Left ventricle myocardium superior (tissue), 1 donor: ENCODE measurements at regions not wholly inside any gene's neighbourhood (a gene's known extent, or its start where the extent isn't known, plus 50 kb on each side); places are given as distances from the start of the nearest gene placed in this dataset.

Experiments
- ATAC-seq: fragments of 200-7000 bp; cut with Tn5 transposase; one replicate; pipeline ENCODE4 v1.9.1; 2020; ENCODE audit warnings: mild to moderate bottlenecking, moderate library complexity
- DNase-seq: peaks from one replicate; pipeline ENCODE4 v3.0.0-alpha.2; 2020
- intact Hi-C: fragments of 100-400 bp; cut with micrococcal nuclease; formaldehyde crosslinking; loops from one replicate; pipeline ENCODE4 v1.11.0; 2022
- donor health status: DM: no; HTN: yes; CAD: no; lungs with severe emphysema.

DNA sequence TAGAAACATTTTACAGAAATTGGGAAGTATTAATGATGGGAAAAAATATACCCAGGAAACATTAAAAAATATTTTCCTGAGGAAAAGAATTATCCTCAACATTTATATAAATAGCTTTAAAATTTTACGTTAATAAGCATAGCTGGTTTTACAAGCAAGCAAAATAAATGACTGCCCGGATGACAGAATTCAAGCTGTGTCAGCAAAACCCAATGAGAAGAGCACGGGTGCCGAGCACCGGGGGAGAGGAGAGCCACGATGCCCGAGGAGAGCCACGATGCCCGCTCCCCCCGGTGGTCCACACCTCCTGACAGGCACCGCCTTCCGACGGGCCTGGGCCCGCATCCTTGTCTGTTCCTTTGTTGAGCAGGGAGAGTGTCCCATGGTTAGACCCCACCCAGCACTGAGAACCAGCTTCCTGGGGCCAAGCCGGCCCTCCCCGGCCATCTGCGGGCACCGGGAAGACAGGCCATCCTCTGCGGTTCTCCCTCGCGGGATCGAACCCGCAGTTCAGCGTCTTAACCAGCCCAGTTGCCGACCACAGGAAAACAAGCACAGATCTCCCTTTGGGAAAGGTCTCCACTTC lies 63.3 kb upstream of the PDE10A start:
- ATAC-seq (no peak), DNase-seq (no peak)
- intact Hi-C loops: no loop called here

GRCh38 chr6:165725201-165725600 lies 62.2 kb upstream of the PDE10A start:
- intact Hi-C loops: no loop called here
- DNase-seq: no peak
- peak; percentile 46 for ATAC-seq

GRCh38 chr6:165723326-165723725 lies 60.3 kb upstream of the PDE10A start:
- intact Hi-C loops: no loop called here
- DNase-seq (no peak), ATAC-seq (no peak)

DNA sequence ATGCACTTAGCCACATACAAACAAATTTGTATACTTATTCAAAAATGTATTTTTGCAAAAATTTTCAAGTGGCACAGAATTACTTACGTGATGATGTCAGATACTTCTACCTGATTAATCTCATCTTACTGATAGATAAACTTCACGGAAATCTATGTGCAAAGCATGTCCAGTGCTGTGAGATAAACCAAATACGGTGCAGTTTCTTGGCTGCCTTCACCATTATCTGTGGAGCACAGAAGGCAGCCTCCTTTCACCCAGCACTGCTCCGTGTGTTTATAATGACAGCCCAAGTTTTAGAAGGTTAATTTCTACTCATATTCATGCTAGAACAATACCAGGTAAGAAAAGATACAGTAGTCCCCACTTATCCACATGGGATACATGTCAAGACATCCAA lies 59.0 kb upstream of the PDE10A start:
- ATAC-seq: no peak
- DNase-seq: no peak
- intact Hi-C loops: no loop called here

DNA sequence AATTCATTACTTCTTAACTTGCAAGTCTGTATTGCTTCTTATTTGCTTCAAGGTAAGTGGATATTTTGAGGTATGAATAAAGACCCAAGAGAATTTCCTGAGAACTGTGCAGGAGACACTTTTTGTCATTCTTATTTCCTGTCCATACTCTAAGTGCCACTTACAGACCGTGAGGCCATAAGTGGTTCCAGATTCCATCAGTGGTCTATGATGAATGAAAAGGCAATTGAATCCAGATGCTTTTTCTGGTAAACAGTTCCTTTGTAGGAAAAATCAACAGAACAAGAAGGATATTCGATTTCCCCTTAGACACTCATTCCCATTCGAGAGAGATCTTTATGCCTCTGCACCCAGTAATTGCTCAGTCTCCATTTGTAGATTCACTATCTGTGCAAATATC lies 58.3 kb upstream of the PDE10A start:
- ATAC-seq (no peak), DNase-seq (no peak)
- intact Hi-C loops: no loop called here

GRCh38 chr6:165718491-165718891 lies 55.5 kb upstream of the PDE10A start:
- ATAC-seq (no peak), DNase-seq (no peak)
- intact Hi-C loops: no loop called here

DNA sequence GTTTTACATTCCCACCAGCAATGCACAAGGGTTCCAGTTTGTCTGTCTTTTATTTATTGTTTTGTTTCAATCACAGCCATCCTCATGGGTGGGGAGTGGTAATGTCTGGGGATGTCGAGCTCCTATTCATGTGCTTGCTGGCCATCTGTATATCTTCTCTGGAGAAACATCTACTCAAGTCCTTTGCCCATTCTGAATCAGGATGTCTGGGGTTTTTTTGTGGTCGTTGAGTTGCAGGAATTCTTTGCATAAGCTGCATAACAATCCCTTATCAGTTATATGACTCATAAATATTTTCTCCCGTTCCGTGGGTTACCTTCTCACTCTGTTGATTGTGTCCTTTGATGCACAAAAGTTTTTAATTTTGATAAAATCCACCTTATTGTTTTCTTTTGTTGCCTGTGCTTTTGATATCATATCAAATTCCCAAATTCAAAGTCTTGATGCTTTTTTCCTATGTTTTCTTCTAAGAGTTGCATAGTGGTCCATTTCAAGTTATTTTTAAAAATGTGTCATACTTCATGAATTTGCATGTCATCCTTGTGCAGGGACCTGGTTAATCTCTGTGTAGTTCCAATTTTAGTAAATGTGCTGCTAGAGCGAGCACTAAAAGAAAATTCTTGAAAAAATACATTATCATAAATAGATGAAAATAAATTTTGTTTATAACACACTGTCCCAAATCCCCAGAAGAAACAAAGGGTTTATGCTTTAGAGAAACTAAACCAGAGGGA lies 54.9 kb upstream of the PDE10A start:
- intact Hi-C loops: no loop called here
- no peak for ATAC-seq

DNA sequence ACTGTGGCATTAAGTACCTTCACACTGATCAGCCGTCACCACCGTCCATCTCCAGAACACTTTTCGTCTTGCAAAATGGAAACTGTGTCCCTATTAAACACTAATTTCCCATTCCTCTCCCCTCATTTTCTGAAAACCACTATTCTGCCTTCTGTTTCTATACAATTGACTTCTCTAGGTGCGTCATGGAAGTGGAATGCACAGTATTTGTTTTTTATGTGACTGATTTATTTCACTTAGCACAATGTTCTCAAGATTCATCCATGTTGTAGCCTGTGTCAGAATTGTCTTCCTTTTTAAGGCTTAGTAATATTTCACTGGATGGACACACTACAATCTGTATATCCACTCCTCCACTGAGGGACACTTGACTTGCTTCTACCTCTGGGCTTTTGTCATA lies 53.8 kb upstream of the PDE10A start:
- intact Hi-C loops: no loop called here
- ATAC-seq: no peak
- no peak for DNase-seq

More for the DNA sequence above, 54.9 kb upstream of the PDE10A start:
- DNase-seq: no peak

DNA sequence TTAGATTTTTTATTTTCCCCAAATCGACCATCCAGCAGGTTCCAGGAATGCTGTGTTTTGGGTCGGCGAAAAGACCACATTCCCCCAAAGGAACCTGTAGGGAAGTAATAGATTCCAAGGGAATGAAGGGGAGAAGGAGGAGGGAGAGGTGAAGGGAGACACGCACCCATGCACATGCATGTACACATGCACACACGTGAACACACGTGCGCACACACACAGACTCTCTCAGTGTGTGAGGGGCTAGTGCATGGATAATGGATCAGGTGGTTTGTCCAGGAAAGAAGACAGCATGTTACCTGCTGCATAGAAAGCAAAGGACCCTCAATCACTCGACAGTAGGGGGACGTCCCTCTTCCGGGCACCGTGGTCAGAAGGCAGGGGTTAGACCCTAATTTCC lies 52.4 kb upstream of the PDE10A start:
- ATAC-seq: no peak
- DNase-seq: no peak
- intact Hi-C loops: no loop called here

GRCh38 chr6:165714907-165715306 lies 51.9 kb upstream of the PDE10A start:
- DNase-seq (no peak), ATAC-seq (no peak)
- intact Hi-C loops: no loop called here

DNA sequence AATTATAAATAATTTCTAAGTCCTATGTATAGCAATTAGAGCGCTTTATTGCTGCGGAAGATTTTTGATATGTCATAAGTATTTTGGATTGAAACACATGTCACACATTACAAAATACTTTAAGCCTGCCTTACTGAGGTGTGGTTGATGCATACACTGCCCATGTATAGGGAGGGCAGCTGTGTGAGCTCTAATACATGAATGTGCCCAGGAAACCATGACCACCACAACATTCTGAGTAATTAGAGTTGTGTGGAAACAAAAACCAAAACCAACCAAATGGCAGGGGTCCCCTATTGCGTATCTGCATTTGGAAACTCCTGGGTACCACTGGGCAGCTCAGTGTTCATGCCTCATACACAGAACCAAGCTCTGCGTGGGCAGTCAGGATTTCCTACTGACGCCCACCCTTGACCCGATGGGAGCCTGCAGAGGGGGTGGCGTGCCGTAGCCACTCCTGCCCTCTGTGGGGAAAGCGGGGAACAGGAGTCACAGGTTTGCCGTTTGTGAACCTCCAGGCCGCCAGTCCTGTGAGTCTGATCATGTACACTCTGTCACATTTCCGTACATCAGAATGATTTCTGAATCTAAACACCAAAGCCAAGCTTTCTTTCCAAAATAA lies 50.9 kb upstream of the PDE10A start:
- intact Hi-C loops: no loop called here
- DNase-seq: no peak
- ATAC-seq: no peak
